Fibroblast of the aortic adventitia (primary cell): ENCODE measurements at regions not wholly inside any gene's neighbourhood (a gene's known extent, or its start where the extent isn't known, plus 50 kb on each side); places are given as distances from the start of the nearest gene placed in this dataset.
"Not testable (repeated sequence)": the region's sequence is repeated elsewhere in the genome, so short reads cannot be mapped to it uniquely, and the experiment has no call there.

Experiments
- DNase-seq: peaks from one replicate; pipeline ENCODE4 v3.0.0-alpha.2; 2010; ENCODE audit warnings: low read depth
- H3K4me3 ChIP-seq: 2 replicates; pipeline ENCODE4 v1.5.1; 2011; ENCODE audit warnings: low read depth, mild to moderate bottlenecking, control low read depth, low read length, moderate library complexity
- CTCF ChIP-seq: IDR thresholded peaks from 2 replicates; pipeline ENCODE4 v1.5.1; 2011; ENCODE audit warnings: mild to moderate bottlenecking, low read length, control low read depth, inconsistent platforms; ENCODE audit not compliant: insufficient read depth

DNA sequence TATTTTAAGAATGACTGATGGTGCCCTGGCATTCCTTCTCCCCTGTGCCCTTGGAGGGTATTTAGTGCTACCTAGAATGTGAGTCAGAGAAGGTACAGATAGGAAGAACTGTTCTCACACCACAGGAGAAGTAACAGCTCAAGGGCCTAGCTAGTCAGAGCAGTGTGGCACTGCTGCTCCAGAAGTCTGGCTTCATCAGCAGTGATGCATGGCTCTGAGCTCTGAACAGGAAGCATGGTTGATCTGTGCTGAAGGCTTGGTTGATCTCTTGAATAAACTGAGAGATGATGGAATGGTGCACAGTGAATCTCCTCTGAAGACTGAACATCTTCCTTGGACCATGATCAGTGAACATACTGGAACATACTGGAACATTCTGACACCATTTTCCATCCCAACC is 425.3 kb upstream of the SLC35B3 start:
- TF ChIP-seq CTCF = no peak
- DNase-seq = no peak
- no peak overlapping the region for H3K4me3 ChIP-seq

- no peak overlapping the region for H3K4me3 ChIP-seq
- no peak for DNase-seq
- no peak for TF ChIP-seq CTCF
These were observed 424.2 kb upstream of the SLC35B3 start for GRCh38 chr6:8859501-8859900.

- no peak for TF ChIP-seq CTCF
- no peak for DNase-seq
These were observed 423.5 kb upstream of the SLC35B3 start for GRCh38 chr6:8858854-8859331.

DNA sequence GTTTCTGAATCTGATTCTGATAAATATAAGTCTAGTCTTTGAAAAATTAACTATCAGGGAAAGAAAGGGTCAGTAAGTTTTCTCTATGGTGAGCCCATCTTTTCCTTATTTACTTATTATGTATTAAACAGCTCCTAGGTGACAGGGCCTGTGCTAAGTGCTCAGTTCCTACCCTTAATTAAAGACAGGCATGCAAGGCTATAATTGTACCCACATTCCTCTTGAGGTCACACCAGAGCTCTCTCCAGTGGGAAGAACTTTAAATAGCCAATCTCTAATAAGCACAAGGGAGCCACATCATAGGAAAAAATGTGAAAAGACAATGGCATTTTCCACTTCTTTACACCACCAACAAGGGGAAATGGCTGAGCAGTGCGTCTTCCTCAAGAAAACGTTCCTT is 421.8 kb upstream of the SLC35B3 start:
- no peak overlapping the region for H3K4me3 ChIP-seq
- no peak for TF ChIP-seq CTCF
- DNase-seq = no peak

More at GRCh38 chr6:8858854-8859331, 423.5 kb upstream of the SLC35B3 start:
- H3K4me3 ChIP-seq = no peak overlapping the region

DNA sequence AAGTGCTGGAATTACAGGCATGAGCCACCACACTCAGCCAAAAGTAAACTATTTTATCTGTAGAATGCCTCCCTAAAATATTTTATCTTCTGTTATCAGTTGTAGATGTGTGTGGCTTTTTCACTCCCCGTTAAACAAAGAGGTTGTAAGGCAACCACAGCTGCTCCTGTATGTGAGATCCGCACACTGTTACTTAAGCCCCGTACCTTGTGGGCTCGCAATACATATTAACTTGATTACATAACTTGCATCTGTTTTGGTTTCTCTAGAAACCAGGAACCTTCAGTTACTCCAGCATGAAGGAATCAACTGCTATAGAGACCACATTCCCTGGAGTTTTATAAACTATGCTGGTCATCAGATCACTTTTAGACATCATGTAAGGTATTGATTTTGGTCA is 420.1 kb upstream of the SLC35B3 start:
- H3K4me3 ChIP-seq = no peak overlapping the region

GRCh38 chr6:8852332-8852731 is 417.0 kb upstream of the SLC35B3 start:
- no peak overlapping the region for H3K4me3 ChIP-seq
- no peak for TF ChIP-seq CTCF
- no peak for DNase-seq

More for the DNA sequence above, 420.1 kb upstream of the SLC35B3 start:
- no peak for DNase-seq
- TF ChIP-seq CTCF = no peak

GRCh38 chr6:8846680-8847079 is 411.3 kb upstream of the SLC35B3 start:
- H3K4me3 ChIP-seq = not testable (repeated sequence)

More at GRCh38 chr6:8846680-8847079, 411.3 kb upstream of the SLC35B3 start:
- DNase-seq = not testable (repeated sequence)
